ENCODE measurements at regions not wholly inside any gene's neighbourhood (a gene's known extent, or its start where the extent isn't known, plus 50 kb on each side); places are given as distances from the start of the nearest gene placed in this dataset.

GRCh38 chr2:215617060-215617824 lies 181.4 kb upstream of the FN1 start (continued):
- TF ChIP-seq ZNF24 (IDR thresholded peaks at IDR 0.05) (peak; percentile 71; the same call in 1 of the 2 replicates), EEA1 (CRISPR knock-in tag; IDR thresholded peaks at IDR 0.05; ENCODE audit: borderline replicate concordance) (no peak), ZKSCAN1 (IDR thresholded peaks at IDR 0.05; ENCODE audit: low read length) (no peak), PLRG1 (conservative IDR thresholded peaks at IDR 0.05) (no peak), SRSF4 (IDR thresholded peaks at IDR 0.05; ENCODE audit: low read depth, low read length, poor library complexity, severe bottlenecking) (no peak), ZNF562 (CRISPR knock-in tag; IDR thresholded peaks at IDR 0.05; ENCODE audit: borderline replicate concordance) (no peak), AGO1 (IDR thresholded peaks at IDR 0.05; ENCODE audit: low read depth, low read length, poor library complexity, severe bottlenecking) (no peak), DR1 (CRISPR knock-in tag; IDR thresholded peaks at IDR 0.05) (no peak), SNAPC5 (CRISPR knock-in tag; IDR thresholded peaks at IDR 0.05; ENCODE audit: borderline replicate concordance) (no peak), HMGXB4 (CRISPR knock-in tag; IDR thresholded peaks at IDR 0.05; ENCODE audit: borderline replicate concordance in 1 of 2, low read depth in 1 of 2) (0 out of 4 replicates have a peak, but pooled peaks of 1 of the 2 experiments have one; percentile 34), MEIS1 (CRISPR knock-in tag; IDR thresholded peaks at IDR 0.05; ENCODE audit: borderline replicate concordance) (peak; percentile 96), PPARG (CRISPR knock-in tag; conservative IDR thresholded peaks at IDR 0.05) (peak; percentile 90), TEAD3 (CRISPR knock-in tag; optimal IDR thresholded peaks at IDR 0.05; ENCODE audit: borderline replicate concordance) (peak; percentile 99), ZBTB8A (CRISPR knock-in tag; IDR thresholded peaks at IDR 0.05; ENCODE audit: borderline replicate concordance, low read depth) (0 out of 2 replicates have a peak, but pooled peaks have one; percentile 45), ZUFSP (CRISPR knock-in tag; IDR thresholded peaks at IDR 0.05; ENCODE audit: borderline replicate concordance) (no peak), THAP7 (CRISPR knock-in tag; IDR thresholded peaks at IDR 0.05) (no peak), ZNF781 (CRISPR knock-in tag; IDR thresholded peaks at IDR 0.05; ENCODE audit: borderline replicate concordance, not compliant biosample characterization) (no peak), ZBTB3 (CRISPR knock-in tag; IDR thresholded peaks at IDR 0.05; ENCODE audit: borderline replicate concordance, low read depth) (0 out of 2 replicates have a peak, but pooled peaks have one; percentile 84), ZFP1 (CRISPR knock-in tag; IDR thresholded peaks at IDR 0.05) (peak; percentile 39; the same call in 1 of the 2 replicates), SATB2 (CRISPR knock-in tag; IDR thresholded peaks at IDR 0.05) (peak; percentile 68), ZNF614 (CRISPR knock-in tag; IDR thresholded peaks at IDR 0.05; ENCODE audit: borderline replicate concordance) (peak; percentile 90; the same call in 1 of the 2 replicates), ARNT2 (CRISPR knock-in tag; IDR thresholded peaks at IDR 0.05; ENCODE audit: low read depth) (peak; percentile 64; the same call in 1 of the 2 replicates), ZNF530 (CRISPR knock-in tag; IDR thresholded peaks at IDR 0.05; ENCODE audit: low read depth) (no peak), ZNF580 (CRISPR knock-in tag; IDR thresholded peaks at IDR 0.05; ENCODE audit: borderline replicate concordance, low read depth) (no peak; the same call in 1 of the 2 replicates)

Data from HepG2 (cell line).